ENCODE measurements at regions not wholly inside any gene's neighbourhood (a gene's known extent, or its start where the extent isn't known, plus 50 kb on each side); places are given as distances from the start of the nearest gene placed in this dataset.

DNA sequence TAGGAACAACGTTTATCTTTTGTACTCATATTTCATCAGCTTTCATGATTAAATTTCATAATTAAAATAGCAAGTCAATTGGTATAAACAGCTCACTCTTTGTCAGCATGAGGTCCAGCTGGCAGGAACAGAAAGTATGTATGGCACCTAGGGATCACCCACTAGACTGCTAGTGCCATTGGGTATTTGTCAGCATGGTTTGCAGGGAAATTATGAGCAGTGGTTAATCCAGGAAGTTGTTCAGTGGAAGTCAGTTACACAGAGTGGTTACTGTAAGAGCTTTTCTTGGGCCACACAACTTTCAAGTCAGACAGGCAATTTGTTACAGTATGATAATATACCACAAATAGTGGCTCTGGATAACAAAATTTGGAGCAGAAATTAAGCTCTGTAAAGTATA, 340.3 kb upstream of the RGS6 start:
- Histone ChIP-seq H3K4me3 (no peak overlapping the region), H3K36me3 (ENCODE audit: control insufficient read depth in 4 of 4, insufficient read depth in 4 of 4, low read length in 4 of 4) (peaks cover 0 to 2% (median 0%) of the 10 kb centered on the region in 4 donors), H3K27ac (ENCODE audit: low read depth in 1 of 2, low read length in 1 of 2) (peak overlapping the region in 1 of 2 donors; percentile 67), H3K9ac (ENCODE audit: insufficient read depth in 1 of 2, low read length in 2 of 2) (no peak overlapping the region), H3K9me3 (ENCODE audit: control insufficient read depth in 4 of 4, insufficient read depth in 3 of 4, low read length in 3 of 4) (no peaks in the 10 kb centered on the region), H3K4me1 (ENCODE audit: control insufficient read depth in 5 of 5, insufficient read depth in 5 of 5, low read length in 5 of 5) (peaks cover 0 to 19% (median 2%) of the 10 kb centered on the region in 5 donors), H3K27me3 (ENCODE audit: control insufficient read depth in 3 of 3, insufficient read depth in 3 of 3, low read length in 2 of 3) (no peaks in the 10 kb centered on the region)
- ATAC-seq (ENCODE audit: insufficient read depth, low FRiP score) (peak; percentile 72), DNase-seq (no peak)
- 18 to 23% methylated on average over 1 of the region's 1 CpG for WGBS, 2 donors
- TF ChIP-seq, protein P1, sequence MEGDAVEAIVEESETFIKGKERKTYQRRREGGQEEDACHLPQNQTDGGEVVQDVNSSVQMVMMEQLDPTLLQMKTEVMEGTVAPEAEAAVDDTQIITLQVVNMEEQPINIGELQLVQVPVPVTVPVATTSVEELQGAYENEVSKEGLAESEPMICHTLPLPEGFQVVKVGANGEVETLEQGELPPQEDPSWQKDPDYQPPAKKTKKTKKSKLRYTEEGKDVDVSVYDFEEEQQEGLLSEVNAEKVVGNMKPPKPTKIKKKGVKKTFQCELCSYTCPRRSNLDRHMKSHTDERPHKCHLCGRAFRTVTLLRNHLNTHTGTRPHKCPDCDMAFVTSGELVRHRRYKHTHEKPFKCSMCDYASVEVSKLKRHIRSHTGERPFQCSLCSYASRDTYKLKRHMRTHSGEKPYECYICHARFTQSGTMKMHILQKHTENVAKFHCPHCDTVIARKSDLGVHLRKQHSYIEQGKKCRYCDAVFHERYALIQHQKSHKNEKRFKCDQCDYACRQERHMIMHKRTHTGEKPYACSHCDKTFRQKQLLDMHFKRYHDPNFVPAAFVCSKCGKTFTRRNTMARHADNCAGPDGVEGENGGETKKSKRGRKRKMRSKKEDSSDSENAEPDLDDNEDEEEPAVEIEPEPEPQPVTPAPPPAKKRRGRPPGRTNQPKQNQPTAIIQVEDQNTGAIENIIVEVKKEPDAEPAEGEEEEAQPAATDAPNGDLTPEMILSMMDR (IDR thresholded peaks at IDR 0.05; ENCODE audit: control extremely low read depth, extremely low read depth): no peak

DNA sequence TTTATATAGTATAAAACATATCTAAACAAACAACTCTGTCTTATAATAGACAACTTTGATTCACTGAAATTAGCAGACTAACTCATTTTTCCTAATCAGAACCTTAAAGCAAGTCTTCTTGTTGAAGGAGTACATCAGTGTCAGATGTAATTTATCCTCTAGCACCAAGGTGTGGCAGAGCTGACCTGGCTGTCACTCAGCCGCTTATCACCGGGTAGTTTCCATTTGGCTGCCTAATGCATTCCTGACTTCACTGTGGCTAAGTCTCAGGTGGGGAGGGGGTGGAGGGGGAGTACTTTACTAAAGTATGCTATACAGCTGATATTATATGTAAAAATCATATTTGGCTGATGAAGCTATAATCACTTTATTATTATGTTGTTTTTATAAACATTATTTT, 339.9 kb upstream of the RGS6 start:
- Histone ChIP-seq H3K9me3 (ENCODE audit: control insufficient read depth in 4 of 4, insufficient read depth in 3 of 4, low read length in 3 of 4) (no peaks in the 10 kb centered on the region), H3K27ac (ENCODE audit: low read depth in 1 of 2, low read length in 1 of 2) (no peak overlapping the region), H3K4me1 (ENCODE audit: control insufficient read depth in 5 of 5, insufficient read depth in 5 of 5, low read length in 5 of 5) (peaks cover 0 to 18% (median 2%) of the 10 kb centered on the region in 5 donors), H3K9ac (ENCODE audit: insufficient read depth in 1 of 2, low read length in 2 of 2) (no peak overlapping the region), H3K27me3 (ENCODE audit: control insufficient read depth in 3 of 3, insufficient read depth in 3 of 3, low read length in 2 of 3) (no peaks in the 10 kb centered on the region), H3K4me3 (no peak overlapping the region), H3K36me3 (ENCODE audit: control insufficient read depth in 4 of 4, insufficient read depth in 4 of 4, low read length in 4 of 4) (peaks cover 0 to 2% (median 0%) of the 10 kb centered on the region in 4 donors)
- WGBS, 2 donors: 50 to 59% methylated on average over 2 of the region's 2 CpGs
- TF ChIP-seq, protein P1 (IDR thresholded peaks at IDR 0.05; ENCODE audit: control extremely low read depth, extremely low read depth): no peak
- no peak for DNase-seq
- peak; percentile 51 for ATAC-seq (ENCODE audit: insufficient read depth, low FRiP score)

DNA sequence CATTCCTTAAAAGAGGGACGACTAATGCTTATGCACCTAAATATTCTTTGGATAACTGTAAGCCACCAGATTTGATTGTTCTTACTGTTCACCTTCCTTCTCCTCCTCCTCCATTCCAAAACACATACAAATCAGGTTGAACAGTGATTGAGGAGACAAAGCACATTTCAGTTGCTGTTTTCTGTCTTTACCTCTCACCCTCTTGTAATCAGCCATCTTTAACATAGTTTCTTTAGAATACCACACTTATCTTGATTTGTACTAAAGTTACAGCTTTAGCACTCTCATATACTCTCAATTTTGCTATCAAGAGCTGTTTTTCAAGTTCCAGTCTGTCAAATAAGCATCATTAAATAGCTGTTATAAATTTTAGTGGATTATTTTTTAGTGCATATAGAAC, 338.3 kb upstream of the RGS6 start:
- Histone ChIP-seq H3K27ac (ENCODE audit: low read depth in 1 of 2, low read length in 1 of 2) (no peak overlapping the region), H3K4me1 (ENCODE audit: control insufficient read depth in 5 of 5, insufficient read depth in 5 of 5, low read length in 5 of 5) (peaks cover 0 to 18% (median 5%) of the 10 kb centered on the region in 5 donors), H3K9ac (ENCODE audit: insufficient read depth in 1 of 2, low read length in 2 of 2) (no peak overlapping the region), H3K9me3 (ENCODE audit: control insufficient read depth in 4 of 4, insufficient read depth in 3 of 4, low read length in 3 of 4) (no peaks in the 10 kb centered on the region), H3K27me3 (ENCODE audit: control insufficient read depth in 3 of 3, insufficient read depth in 3 of 3, low read length in 2 of 3) (no peaks in the 10 kb centered on the region), H3K36me3 (ENCODE audit: control insufficient read depth in 4 of 4, insufficient read depth in 4 of 4, low read length in 4 of 4) (peaks cover 0 to 6% (median under 1%) of the 10 kb centered on the region in 4 donors), H3K4me3 (no peak overlapping the region)
- WGBS, 2 donors: 98 to 100% methylated on average over 1 of the region's 1 CpG
- TF ChIP-seq, protein P1 (IDR thresholded peaks at IDR 0.05; ENCODE audit: control extremely low read depth, extremely low read depth): no peak
- DNase-seq (no peak), ATAC-seq (ENCODE audit: insufficient read depth, low FRiP score) (no peak)

DNA sequence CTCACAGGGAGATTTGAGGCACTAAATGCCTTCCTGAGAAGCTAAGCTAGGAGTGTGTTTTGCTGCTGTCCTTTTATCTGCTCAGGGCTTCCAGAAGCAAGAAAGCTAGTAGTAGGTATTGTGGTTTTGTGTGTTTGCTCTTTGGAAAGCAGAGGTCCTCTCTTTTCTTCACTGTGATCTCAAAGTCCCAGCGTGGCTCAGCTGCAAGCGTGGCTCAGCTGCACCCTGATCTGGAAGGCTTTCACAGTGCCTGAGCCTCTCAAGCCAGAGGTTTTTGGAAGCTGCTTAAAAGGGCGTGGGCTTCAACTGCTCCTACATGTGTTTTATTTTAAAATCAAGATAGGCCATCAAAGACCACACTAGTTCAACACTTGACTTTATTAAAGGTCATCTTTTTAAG, 337.4 kb upstream of the RGS6 start:
- TF ChIP-seq, protein P1 (IDR thresholded peaks at IDR 0.05; ENCODE audit: control extremely low read depth, extremely low read depth): no peak
- H3K9ac ChIP-seq (ENCODE audit: insufficient read depth in 1 of 2, low read length in 2 of 2): peak overlapping the region in 1 of 2 donors; percentile 65
- DNase-seq (peak; percentile 19 to 68 (median 56)), ATAC-seq (ENCODE audit: insufficient read depth, low FRiP score) (no peak)
- H3K9me3 ChIP-seq (ENCODE audit: control insufficient read depth in 4 of 4, insufficient read depth in 3 of 4, low read length in 3 of 4): no peaks in the 10 kb centered on the region
- H3K4me3 ChIP-seq: no peak overlapping the region
- peaks cover 0 to 6% (median under 1%) of the 10 kb centered on the region in 4 donors for H3K36me3 ChIP-seq (ENCODE audit: control insufficient read depth in 4 of 4, insufficient read depth in 4 of 4, low read length in 4 of 4)
- WGBS, 2 donors: 58 to 79% methylated on average over 3 of the region's 3 CpGs
- peaks cover 0 to 18% (median 5%) of the 10 kb centered on the region in 5 donors for H3K4me1 ChIP-seq (ENCODE audit: control insufficient read depth in 5 of 5, insufficient read depth in 5 of 5, low read length in 5 of 5)
- H3K27ac ChIP-seq (ENCODE audit: low read depth in 1 of 2, low read length in 1 of 2): no peak overlapping the region
- no peaks in the 10 kb centered on the region for H3K27me3 ChIP-seq (ENCODE audit: control insufficient read depth in 3 of 3, insufficient read depth in 3 of 3, low read length in 2 of 3)

Measured in lung (tissue), 11 donors.